ENCODE measurements at regions not wholly inside any gene's neighbourhood (a gene's known extent, or its start where the extent isn't known, plus 50 kb on each side); places are given as distances from the start of the nearest gene placed in this dataset.

GRCh38 chr1:30322859-30323257, 400.5 kb downstream of the MATN1 start:
- TF ChIP-seq CTCF (conservative IDR thresholded peaks at IDR 0.05; ENCODE audit: low read depth, low read length): no peak
- H3K4me3 ChIP-seq (ENCODE audit: low read depth, low read length): no peak overlapping the region
- no peak for DNase-seq (ENCODE audit: low read depth)

GRCh38 chr1:30321996-30322858, 401.2 kb downstream of the MATN1 start:
- no peak for TF ChIP-seq CTCF (conservative IDR thresholded peaks at IDR 0.05; ENCODE audit: low read depth, low read length)
- H3K4me3 ChIP-seq (ENCODE audit: low read depth, low read length): no peak overlapping the region
- no peak for DNase-seq (ENCODE audit: low read depth)

- DNase-seq (ENCODE audit: low read depth): no peak
- no peak for TF ChIP-seq CTCF (conservative IDR thresholded peaks at IDR 0.05; ENCODE audit: low read depth, low read length)
- H3K4me3 ChIP-seq (ENCODE audit: low read depth, low read length): no peak overlapping the region
Measured at GRCh38 chr1:30321246-30321910, 402.0 kb downstream of the MATN1 start.

GRCh38 chr1:30320581-30320890, 402.8 kb downstream of the MATN1 start:
- no peak for DNase-seq (ENCODE audit: low read depth)
- H3K4me3 ChIP-seq (ENCODE audit: low read depth, low read length): no peak overlapping the region
- no peak for TF ChIP-seq CTCF (conservative IDR thresholded peaks at IDR 0.05; ENCODE audit: low read depth, low read length)

GRCh38 chr1:30319765-30320580, 403.4 kb downstream of the MATN1 start:
- no peak for DNase-seq (ENCODE audit: low read depth)
- TF ChIP-seq CTCF (conservative IDR thresholded peaks at IDR 0.05; ENCODE audit: low read depth, low read length): no peak
- no peak overlapping the region for H3K4me3 ChIP-seq (ENCODE audit: low read depth, low read length)

- no peak for DNase-seq (ENCODE audit: low read depth)
- H3K4me3 ChIP-seq (ENCODE audit: low read depth, low read length): no peak overlapping the region
- TF ChIP-seq CTCF (conservative IDR thresholded peaks at IDR 0.05; ENCODE audit: low read depth, low read length): no peak
Measured at GRCh38 chr1:30318864-30319718, 404.3 kb downstream of the MATN1 start.

Measured in choroid plexus epithelial cell (primary cell).